KMS-11 (cell line): ENCODE measurements at regions not wholly inside any gene's neighbourhood (a gene's known extent, or its start where the extent isn't known, plus 50 kb on each side); places are given as distances from the start of the nearest gene placed in this dataset.

Experiments
- H2AFZ ChIP-seq: fragments of 200-600 bp; sonication (generic); 2 replicates; pipeline ENCODE4 v1.6.1; 2016; ENCODE audit warnings: antibody characterized with exemption, mixed run types, low read depth
- H3K27ac ChIP-seq: fragments of 200-600 bp; sonication (generic); 2 replicates; pipeline ENCODE4 v1.6.1; 2016; ENCODE audit warnings: mild to moderate bottlenecking, mixed run types
- H3K27me3 ChIP-seq: fragments of 200-600 bp; sonication (generic); 2 replicates; pipeline ENCODE4 v1.6.1; 2017; ENCODE audit warnings: mild to moderate bottlenecking, low read depth, mixed run types, moderate library complexity; ENCODE audit not compliant: insufficient read depth
- H3K36me3 ChIP-seq: fragments of 200-600 bp; sonication (generic); 2 replicates; pipeline ENCODE4 v1.6.1; 2017; ENCODE audit warnings: mild to moderate bottlenecking, mixed run types; ENCODE audit not compliant: insufficient read depth
- H3K4me1 ChIP-seq: fragments of 200-600 bp; sonication (generic); 2 replicates; pipeline ENCODE4 v1.6.1; 2016; ENCODE audit warnings: mild to moderate bottlenecking, low read depth, mixed run types; ENCODE audit not compliant: poor library complexity, severe bottlenecking
- H3K4me2 ChIP-seq: fragments of 200-600 bp; sonication (generic); 2 replicates; pipeline ENCODE4 v1.7.0; 2016; ENCODE audit warnings: mild to moderate bottlenecking, mixed run types
- H3K4me3 ChIP-seq: fragments of 200-600 bp; sonication (generic); IDR thresholded peaks from 2 replicates; pipeline ENCODE4 v1.6.1; 2017; ENCODE audit warnings: low read depth, low read length, mixed read lengths; ENCODE audit not compliant: insufficient read depth
- H3K79me2 ChIP-seq: fragments of 200-600 bp; sonication (generic); 2 replicates; pipeline ENCODE4 v1.6.1; 2016; ENCODE audit warnings: low read depth, mixed run types; ENCODE audit not compliant: insufficient read depth
- H3K9ac ChIP-seq: fragments of 200-600 bp; sonication (generic); 2 replicates; pipeline ENCODE4 v1.6.1; 2016; ENCODE audit warnings: mild to moderate bottlenecking, mixed run types
- H4K20me1 ChIP-seq: fragments of 200-600 bp; sonication (generic); 2 replicates; pipeline ENCODE4 v1.6.1; 2016; ENCODE audit warnings: mild to moderate bottlenecking, mixed run types; ENCODE audit not compliant: insufficient read depth
- TF ChIP-seq, protein P1 (sequence below): fragments of 200-600 bp; sonication (generic); conservative IDR thresholded peaks from 2 replicates; pipeline ENCODE4 v1.6.1; 2017; ENCODE audit warnings: low read depth, mild to moderate bottlenecking, antibody characterized with exemption, low read length, moderate library complexity, mixed read lengths

DNA sequence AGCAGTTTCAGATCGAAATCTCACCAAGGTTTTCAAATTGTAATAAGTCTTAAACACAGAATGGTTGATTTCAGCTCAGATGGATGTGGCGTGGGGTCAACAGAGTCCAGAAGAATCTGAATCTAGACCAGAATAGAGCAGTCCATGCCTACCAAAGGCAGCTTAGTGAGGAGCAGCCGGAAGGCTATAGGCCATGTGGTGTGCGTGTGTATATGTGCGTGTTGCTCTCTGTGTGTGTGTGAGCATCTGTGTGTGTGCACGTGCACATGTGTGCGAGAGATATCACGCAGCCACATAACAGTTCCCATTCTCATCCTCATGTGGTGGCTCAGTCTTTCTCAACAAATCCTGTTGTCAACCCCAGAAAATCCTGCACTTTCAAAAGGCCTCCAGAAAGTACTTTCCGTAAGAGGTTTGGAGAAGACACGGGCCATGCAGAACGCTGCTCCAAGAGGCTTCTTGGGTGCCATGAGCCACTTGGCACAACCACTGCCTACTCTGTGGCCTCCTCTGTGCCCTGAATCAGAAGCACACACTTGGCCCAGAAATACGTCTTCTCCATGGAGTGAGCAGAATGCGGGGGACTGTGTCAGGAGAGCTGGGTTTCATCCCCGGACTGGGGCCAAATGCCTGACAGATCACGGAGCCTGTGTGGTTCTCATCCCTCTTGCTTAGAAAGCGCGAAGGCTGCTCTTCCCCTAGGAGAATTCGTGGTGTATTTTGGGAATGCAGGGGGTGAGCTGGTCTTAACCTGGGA is 67.3 kb downstream of the ACKR3 start:
- H4K20me1 ChIP-seq, result no peaks in the 10 kb centered on the region
- no peak overlapping the region for H3K4me3 ChIP-seq
- no peaks in the 10 kb centered on the region for H3K36me3 ChIP-seq
- H3K4me2 ChIP-seq, result no peak overlapping the region
- H3K4me1 ChIP-seq, result no peaks in the 10 kb centered on the region
- TF ChIP-seq, protein P1, sequence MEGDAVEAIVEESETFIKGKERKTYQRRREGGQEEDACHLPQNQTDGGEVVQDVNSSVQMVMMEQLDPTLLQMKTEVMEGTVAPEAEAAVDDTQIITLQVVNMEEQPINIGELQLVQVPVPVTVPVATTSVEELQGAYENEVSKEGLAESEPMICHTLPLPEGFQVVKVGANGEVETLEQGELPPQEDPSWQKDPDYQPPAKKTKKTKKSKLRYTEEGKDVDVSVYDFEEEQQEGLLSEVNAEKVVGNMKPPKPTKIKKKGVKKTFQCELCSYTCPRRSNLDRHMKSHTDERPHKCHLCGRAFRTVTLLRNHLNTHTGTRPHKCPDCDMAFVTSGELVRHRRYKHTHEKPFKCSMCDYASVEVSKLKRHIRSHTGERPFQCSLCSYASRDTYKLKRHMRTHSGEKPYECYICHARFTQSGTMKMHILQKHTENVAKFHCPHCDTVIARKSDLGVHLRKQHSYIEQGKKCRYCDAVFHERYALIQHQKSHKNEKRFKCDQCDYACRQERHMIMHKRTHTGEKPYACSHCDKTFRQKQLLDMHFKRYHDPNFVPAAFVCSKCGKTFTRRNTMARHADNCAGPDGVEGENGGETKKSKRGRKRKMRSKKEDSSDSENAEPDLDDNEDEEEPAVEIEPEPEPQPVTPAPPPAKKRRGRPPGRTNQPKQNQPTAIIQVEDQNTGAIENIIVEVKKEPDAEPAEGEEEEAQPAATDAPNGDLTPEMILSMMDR, result no peak
- no peak overlapping the region for H3K9ac ChIP-seq
- H2AFZ ChIP-seq, result no peak overlapping the region
- no peaks in the 10 kb centered on the region for H3K27me3 ChIP-seq
- H3K27ac ChIP-seq, result no peak overlapping the region
- H3K79me2 ChIP-seq, result no peaks in the 10 kb centered on the region

DNA sequence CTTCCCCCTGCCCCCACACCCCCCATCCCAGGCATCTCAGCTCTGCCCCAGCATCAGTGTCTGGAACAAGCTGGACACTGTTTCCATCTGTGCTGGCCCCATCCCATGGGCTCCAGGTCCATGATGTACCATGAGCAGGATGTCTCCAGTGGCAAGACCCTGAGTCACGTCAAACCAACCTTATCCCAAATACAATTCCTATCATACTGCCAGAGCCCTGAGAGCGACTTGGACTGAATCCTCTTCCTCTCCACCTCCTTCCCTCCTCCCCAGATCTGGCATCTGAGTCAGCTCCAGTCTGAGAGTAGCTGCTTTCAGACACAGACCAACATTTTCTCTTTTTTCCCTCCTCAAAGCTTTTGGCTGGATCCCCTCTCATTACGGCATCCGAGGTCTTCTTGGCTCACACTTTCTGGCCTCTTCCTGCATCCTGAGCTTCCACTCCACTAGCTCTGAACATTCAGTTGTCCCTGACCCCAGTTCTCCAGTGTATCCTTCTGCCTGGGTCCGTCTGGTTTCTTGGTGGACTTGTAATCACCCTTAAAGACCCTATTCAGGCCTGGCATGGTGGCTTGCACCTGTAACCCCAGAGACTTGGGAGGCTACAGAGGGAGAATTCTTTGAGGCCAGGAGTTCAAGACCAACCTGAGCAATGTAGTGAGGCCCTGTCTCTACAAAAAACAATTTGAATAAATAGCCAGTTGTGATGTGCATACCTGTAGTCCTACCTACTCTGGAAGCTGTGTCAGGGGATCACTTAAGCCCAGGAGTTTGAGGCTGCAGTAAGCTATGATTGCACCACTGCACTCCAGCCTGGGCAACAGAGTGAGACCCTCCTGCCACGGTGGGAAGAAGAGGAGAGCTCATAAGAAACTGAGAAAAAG is 68.3 kb downstream of the ACKR3 start:
- no peaks in the 10 kb centered on the region for H3K4me1 ChIP-seq
- no peak overlapping the region for H3K4me3 ChIP-seq
- H3K27me3 ChIP-seq, result no peaks in the 10 kb centered on the region
- no peak overlapping the region for H3K9ac ChIP-seq
- no peaks in the 10 kb centered on the region for H3K36me3 ChIP-seq
- TF ChIP-seq, protein P1, result no peak
- no peaks in the 10 kb centered on the region for H4K20me1 ChIP-seq
- no peak overlapping the region for H3K4me2 ChIP-seq
- no peak overlapping the region for H3K27ac ChIP-seq
- H3K79me2 ChIP-seq, result no peaks in the 10 kb centered on the region
- no peak overlapping the region for H2AFZ ChIP-seq

DNA sequence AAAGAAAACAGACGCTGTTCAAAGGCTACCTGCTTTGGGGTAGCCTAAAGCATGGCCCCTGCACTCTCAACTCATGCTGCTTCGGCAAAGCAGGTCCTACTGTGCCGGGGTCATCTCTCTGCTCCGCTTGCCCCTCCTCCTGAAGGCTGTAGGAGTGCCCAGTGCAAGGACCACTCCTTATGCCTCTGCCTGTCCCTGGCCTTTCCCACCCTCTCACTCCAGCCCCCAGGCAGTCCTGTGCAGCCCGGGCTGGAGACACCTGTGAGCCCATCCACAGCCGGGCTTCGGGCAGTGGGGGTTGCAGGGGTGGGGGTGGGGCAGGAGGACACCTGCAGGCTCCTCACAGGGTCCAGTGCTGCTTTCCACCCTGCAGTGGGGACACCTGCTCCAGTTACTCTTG is 69.1 kb downstream of the ACKR3 start:
- Histone ChIP-seq H3K4me3 (no peak overlapping the region), H3K27ac (no peak overlapping the region), H4K20me1 (no peaks in the 10 kb centered on the region), H3K4me1 (no peaks in the 10 kb centered on the region), H3K9ac (no peak overlapping the region), H3K79me2 (no peaks in the 10 kb centered on the region), H3K27me3 (no peaks in the 10 kb centered on the region), H2AFZ (no peak overlapping the region), H3K36me3 (no peaks in the 10 kb centered on the region), H3K4me2 (no peak overlapping the region)
- TF ChIP-seq, protein P1, result no peak

DNA sequence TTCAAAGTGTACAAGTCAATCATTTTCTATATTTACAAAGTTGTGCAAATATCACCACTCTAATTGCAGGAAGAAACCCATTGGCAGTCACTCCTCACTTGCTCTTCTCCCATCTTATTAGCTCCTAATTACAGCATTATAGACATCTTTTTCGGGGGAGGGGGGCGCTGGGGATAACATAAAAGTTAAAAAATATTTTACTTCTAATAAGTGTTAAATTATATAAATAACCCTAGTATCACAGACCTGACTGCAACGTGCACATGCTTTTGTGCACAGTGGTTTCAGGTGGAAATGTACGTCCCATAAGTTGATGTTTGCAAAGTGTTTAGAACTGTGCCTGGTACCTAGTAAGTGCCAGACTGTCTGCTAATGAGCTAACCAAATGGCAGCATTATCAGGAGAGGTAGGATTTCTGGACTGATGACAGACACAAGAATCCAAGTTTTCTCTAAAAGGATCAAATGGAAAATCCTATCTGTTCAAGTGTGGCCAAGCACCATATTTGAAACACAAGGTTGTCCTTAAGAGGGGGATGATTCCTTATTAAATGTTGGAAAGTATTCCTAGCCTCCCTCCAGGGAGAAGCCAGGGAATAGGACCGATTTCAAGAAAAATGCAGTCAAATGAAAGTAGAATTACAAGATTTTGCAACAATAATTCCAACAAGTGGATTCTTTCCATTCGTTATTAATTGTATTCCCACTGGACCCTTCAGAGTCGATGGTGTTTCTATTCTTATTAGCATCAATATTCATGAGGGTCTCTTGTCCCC is 70.0 kb downstream of the ACKR3 start:
- Histone ChIP-seq H4K20me1 (no peaks in the 10 kb centered on the region), H3K27me3 (no peaks in the 10 kb centered on the region), H3K4me1 (no peaks in the 10 kb centered on the region), H3K27ac (no peak overlapping the region), H2AFZ (no peak overlapping the region), H3K9ac (no peak overlapping the region), H3K4me3 (no peak overlapping the region), H3K4me2 (no peak overlapping the region), H3K36me3 (no peaks in the 10 kb centered on the region), H3K79me2 (no peaks in the 10 kb centered on the region)
- TF ChIP-seq, protein P1, result no peak
